ENCODE measurements at regions not wholly inside any gene's neighbourhood (a gene's known extent, or its start where the extent isn't known, plus 50 kb on each side); places are given as distances from the start of the nearest gene placed in this dataset.

- Histone ChIP-seq H4K20me1 (ENCODE audit: insufficient read depth) (no peaks in the 10 kb centered on the region), H3K4me1 (replicated peaks; ENCODE audit: insufficient read depth) (no peaks in the 10 kb centered on the region), H3K9me2 (ENCODE audit: insufficient read depth) (no peaks in the 10 kb centered on the region), H3K4me3 (no peak overlapping the region), H3K9me3 (ENCODE audit: insufficient read depth, low read depth) (no peaks in the 10 kb centered on the region), H2AFZ (no peak overlapping the region), H3F3A (ENCODE audit: insufficient read depth, low read depth) (no peaks in the 10 kb centered on the region), H3K27me3 (ENCODE audit: insufficient read depth, low read depth) (no peaks in the 10 kb centered on the region), H3K4me2 (no peak overlapping the region), H3K79me2 (ENCODE audit: low read depth) (no peaks in the 10 kb centered on the region), H3K27ac (no peak overlapping the region), H3K36me3 (ENCODE audit: low read depth) (no peaks in the 10 kb centered on the region)
- no peak for DNase-seq
- CTCF ChIA-PET = no interaction called here
- intact Hi-C loops (cut with micrococcal nuclease; ENCODE audit: unreplicated experiment) = no loop called here
- POLR2A ChIA-PET (ENCODE audit: unreplicated experiment) = no interaction called here
- no peak for TF ChIP-seq EZH2 (IDR thresholded peaks at IDR 0.05; ENCODE audit: low read depth)
- no peak for TF ChIP-seq CTCF (conservative IDR thresholded peaks at IDR 0.05)
- BruUV-seq (replicated peaks) = no TSS peak
These were observed 342.3 kb upstream of the GRID2 start for GRCh38 chr4:91961504-91961903.

- ChIA-PET POLR2A (ENCODE audit: unreplicated experiment) (no interaction called here), CTCF (no interaction called here)
These were observed 340.3 kb upstream of the GRID2 start for GRCh38 chr4:91963486-91963885.

GRCh38 chr4:91965166-91965565 lies 338.6 kb upstream of the GRID2 start:
- no peaks in the 10 kb centered on the region for H3F3A ChIP-seq (ENCODE audit: insufficient read depth, low read depth)
- no peak overlapping the region for H3K4me3 ChIP-seq
- no peaks in the 10 kb centered on the region for H3K27me3 ChIP-seq (ENCODE audit: insufficient read depth, low read depth)
- ChIA-PET CTCF (no interaction called here), POLR2A (ENCODE audit: unreplicated experiment) (no interaction called here)
- no peak for DNase-seq
- no peak overlapping the region for H3K27ac ChIP-seq
- H3K79me2 ChIP-seq (ENCODE audit: low read depth) = no peaks in the 10 kb centered on the region
- H4K20me1 ChIP-seq (ENCODE audit: insufficient read depth) = no peaks in the 10 kb centered on the region
- H2AFZ ChIP-seq = no peak overlapping the region
- H3K4me2 ChIP-seq = no peak overlapping the region
- intact Hi-C loops (cut with micrococcal nuclease; ENCODE audit: unreplicated experiment) = no loop called here
- H3K4me1 ChIP-seq (replicated peaks; ENCODE audit: insufficient read depth) = no peaks in the 10 kb centered on the region
- no TSS peak for BruUV-seq (replicated peaks)
- no peak for TF ChIP-seq EZH2 (IDR thresholded peaks at IDR 0.05; ENCODE audit: low read depth)
- TF ChIP-seq CTCF (conservative IDR thresholded peaks at IDR 0.05) = no peak
- H3K9me2 ChIP-seq (ENCODE audit: insufficient read depth) = no peaks in the 10 kb centered on the region
- no peaks in the 10 kb centered on the region for H3K9me3 ChIP-seq (ENCODE audit: insufficient read depth, low read depth)
- H3K36me3 ChIP-seq (ENCODE audit: low read depth) = no peaks in the 10 kb centered on the region

More at GRCh38 chr4:91963486-91963885, 340.3 kb upstream of the GRID2 start:
- Histone ChIP-seq H3K4me2 (no peak overlapping the region), H3K9me2 (ENCODE audit: insufficient read depth) (no peaks in the 10 kb centered on the region), H3K79me2 (ENCODE audit: low read depth) (no peaks in the 10 kb centered on the region), H4K20me1 (ENCODE audit: insufficient read depth) (no peaks in the 10 kb centered on the region), H3K4me3 (no peak overlapping the region), H3K27me3 (ENCODE audit: insufficient read depth, low read depth) (no peaks in the 10 kb centered on the region), H3K36me3 (ENCODE audit: low read depth) (no peaks in the 10 kb centered on the region), H3K9me3 (ENCODE audit: insufficient read depth, low read depth) (no peaks in the 10 kb centered on the region), H3K27ac (no peak overlapping the region), H2AFZ (no peak overlapping the region), H3K4me1 (replicated peaks; ENCODE audit: insufficient read depth) (no peaks in the 10 kb centered on the region), H3F3A (ENCODE audit: insufficient read depth, low read depth) (no peaks in the 10 kb centered on the region)
- no TSS peak for BruUV-seq (replicated peaks)
- TF ChIP-seq CTCF (conservative IDR thresholded peaks at IDR 0.05) = no peak
- no peak for TF ChIP-seq EZH2 (IDR thresholded peaks at IDR 0.05; ENCODE audit: low read depth)
- no peak for DNase-seq
- intact Hi-C loops (cut with micrococcal nuclease; ENCODE audit: unreplicated experiment) = no loop called here

All from PC-9 (cell line).